HepG2 (cell line): ENCODE measurements at regions not wholly inside any gene's neighbourhood (a gene's known extent, or its start where the extent isn't known, plus 50 kb on each side); places are given as distances from the start of the nearest gene placed in this dataset.

Source experiments
- ATAC-seq: fragments of 200-7000 bp; cut with Tn5 transposase; 3 replicates; pipeline ENCODE4 v1.9.1; 2020; ENCODE audit warnings: mild to moderate bottlenecking, moderate library complexity
- BruUV-seq: library from RNA; stranded (reverse); fragments of 400-500 nt; replicated peaks from 2 replicates; lab custom pipeline; 2021; lab: Mats Ljungman, UMichigan
- CTCF ChIA-PET: fragments of 300-600 bp; formaldehyde crosslinking; extraction: SDS; loops from one replicate; lab custom pipeline; 2021; ENCODE audit warnings: low total read pairs, inconsistent platforms, low intra/inter-chr PET ratio; lab: Yijun Ruan, JAX
- POLR2A ChIA-PET: fragments of 350-600 bp; sonication (Branson Sonifier 250); formaldehyde crosslinking; loops from one replicate; lab custom pipeline; 2020; ENCODE audit warnings: antibody characterized with exemption, inconsistent platforms; lab: Yijun Ruan, JAX
- DNase-seq: peaks from one replicate; pipeline ENCODE4 v3.0.0-alpha.2; 2015; ENCODE audit warnings: low spot score
- FAIRE-seq: peaks from 3 replicates; lab custom pipeline; 2011; peaks lifted over from hg19 to GRCh38; lab: Jason Lieb, UNC
- H2AFZ ChIP-seq: one replicate; pipeline ENCODE4 v1.6.1; 2011; ENCODE audit warnings: low read length, inconsistent platforms
- H3K27ac ChIP-seq: fragments of 300-600 bp; 3 replicates; pipeline ENCODE4 v1.8.0; 2011; ENCODE audit warnings: mixed run types, mild to moderate bottlenecking, mixed read lengths, low read length, inconsistent platforms; ENCODE audit not compliant: insufficient read depth; ENCODE audit errors: extremely low read length
- H3K27me3 ChIP-seq, 2 experiments: fragments of 200-600 bp in 1 of 2; 2 replicates in 1 of 2; 3 replicates in 1 of 2; pipeline versions ENCODE4 v1.6.0 to v1.8.0; 2011; ENCODE audit warnings: low read length in 2 of 2, mild to moderate bottlenecking in 2 of 2, moderate library complexity in 2 of 2, inconsistent platforms in 1 of 2; ENCODE audit not compliant: insufficient read depth in 2 of 2, control insufficient read depth in 1 of 2
- H3K36me3 ChIP-seq, 2 experiments: fragments of 200-600 bp in 1 of 2; replicated peaks in 1 of 2; 2 replicates in 1 of 2; 3 replicates in 1 of 2; pipeline versions ENCODE4 v1.5.1 to v1.8.0; 2011; ENCODE audit warnings: low read length in 2 of 2, inconsistent platforms in 1 of 2; ENCODE audit not compliant: insufficient read depth in 2 of 2, control insufficient read depth in 1 of 2
- H3K4me1 ChIP-seq: 2 replicates; pipeline ENCODE4 v1.5.1; 2012; ENCODE audit warnings: low read length, inconsistent platforms; ENCODE audit not compliant: insufficient read depth
- H3K4me2 ChIP-seq: 2 replicates; pipeline ENCODE4 v1.6.0; 2011; ENCODE audit warnings: low read depth, low read length, inconsistent platforms
- H3K4me3 ChIP-seq, 3 experiments: fragments of 200-600 bp in 1 of 3; sonication (generic), shearing (Covaris generic) in 1 of 3; replicated peaks in 1 of 3; 2 replicates each; pipeline ENCODE4 v1.5.1; 2011 to 2016; ENCODE audit warnings: low read length in 3 of 3, inconsistent platforms in 2 of 3, low read depth in 2 of 3, mild to moderate bottlenecking in 2 of 3, control low read depth in 1 of 3, mixed read lengths in 1 of 3; ENCODE audit not compliant: insufficient read depth in 1 of 3
- H3K79me2 ChIP-seq: one replicate; pipeline ENCODE4 v1.6.1; 2011; ENCODE audit warnings: low read length, inconsistent platforms; ENCODE audit not compliant: insufficient read depth
- H3K9ac ChIP-seq: 2 replicates; pipeline ENCODE4 v1.6.0; 2011; ENCODE audit warnings: mild to moderate bottlenecking, low read depth, low read length, inconsistent platforms; ENCODE audit not compliant: insufficient read depth
- H3K9me3 ChIP-seq: 2 replicates; pipeline ENCODE4 v1.5.1; 2012; ENCODE audit warnings: mild to moderate bottlenecking, low read length
- H4K20me1 ChIP-seq: 2 replicates; pipeline ENCODE4 v1.6.0; 2011; ENCODE audit warnings: inconsistent platforms, mild to moderate bottlenecking, low read length, moderate library complexity; ENCODE audit not compliant: insufficient read depth
- CREB1 ChIP-seq, 2 experiments: fragments of 450-650 bp in 1 of 2; IDR thresholded peaks; 2 replicates each; pipeline ENCODE4 v1.6.1; 2016 to 2017; ENCODE audit warnings: control low read depth in 1 of 2, mild to moderate bottlenecking in 1 of 2, missing compliant biosample characterization in 1 of 2, missing genetic modification characterization in 1 of 2
- EZH2 ChIP-seq: conservative IDR thresholded peaks from 2 replicates; pipeline ENCODE4 v1.6.1; 2012; ENCODE audit warnings: mild to moderate bottlenecking, low read depth, low read length, moderate library complexity
- HOXA9 ChIP-seq: sonication (generic); formaldehyde crosslinking; IDR thresholded peaks from 2 replicates; pipeline ENCODE4 v1.8.1; 2022; ENCODE audit warnings: missing genetic modification reagents, mild to moderate bottlenecking, moderate library complexity, borderline replicate concordance
- HOXD1 ChIP-seq: sonication (generic); formaldehyde crosslinking; IDR thresholded peaks from 2 replicates; pipeline ENCODE4 v1.5.0; 2020; ENCODE audit warnings: missing genetic modification reagents
- KDM1A ChIP-seq: IDR thresholded peaks from 2 replicates; pipeline ENCODE4 v1.6.1; 2016; ENCODE audit warnings: missing compliant biosample characterization
- LCORL ChIP-seq, 2 experiments: fragments of 450-650 bp in 1 of 2; sonication (generic) in 1 of 2; formaldehyde crosslinking in 1 of 2; IDR thresholded peaks; 2 replicates each; pipeline versions ENCODE4 v1.5.0 to v1.6.1; 2017 to 2020; ENCODE audit warnings: antibody characterized with exemption in 1 of 2, missing genetic modification reagents in 1 of 2
- MAFF ChIP-seq: IDR thresholded peaks from 2 replicates; pipeline ENCODE4 v1.6.1; 2011; ENCODE audit warnings: low read depth, low read length, improper control_type of control experiment
- MAFK ChIP-seq, 2 experiments: IDR thresholded peaks in 1 of 2; conservative IDR thresholded peaks in 1 of 2; 2 replicates each; pipeline ENCODE4 v1.6.1; 2011; ENCODE audit warnings: improper control_type of control experiment in 2 of 2, low read length in 2 of 2
- MED8 ChIP-seq: sonication (generic); formaldehyde crosslinking; IDR thresholded peaks from 2 replicates; pipeline ENCODE4 v1.8.1; 2023; ENCODE audit warnings: mild to moderate bottlenecking, missing genetic modification reagents; ENCODE audit not compliant: insufficient replicate concordance
- RBM39 ChIP-seq: fragments of 200-400 bp; formaldehyde crosslinking; IDR thresholded peaks from one replicate; pipeline ENCODE4 v1.6.1; 2018; ENCODE audit warnings: antibody characterized with exemption, mild to moderate bottlenecking, low read depth, low read length; ENCODE audit not compliant: poor library complexity, severe bottlenecking
- REXO4 ChIP-seq: sonication (generic); formaldehyde crosslinking; IDR thresholded peaks from 2 replicates; pipeline ENCODE4 v1.8.0; 2022; ENCODE audit warnings: missing genetic modification reagents, mild to moderate bottlenecking, borderline replicate concordance
- SALL1 ChIP-seq: sonication (generic); formaldehyde crosslinking; IDR thresholded peaks from 2 replicates; pipeline ENCODE4 v1.8.0; 2022; ENCODE audit warnings: mild to moderate bottlenecking, missing genetic modification reagents
- SP1 ChIP-seq, 2 experiments: fragments of 450-650 bp in 1 of 2; sonication (generic) in 1 of 2; formaldehyde crosslinking in 1 of 2; IDR thresholded peaks; 2 replicates each; pipeline versions ENCODE4 v1.4.0 to v1.6.1; 2016 to 2020; ENCODE audit warnings: missing genetic modification reagents in 1 of 2
- ZNF276 ChIP-seq: sonication (generic); formaldehyde crosslinking; IDR thresholded peaks from 2 replicates; pipeline ENCODE4 v1.4.0; 2020; ENCODE audit warnings: mild to moderate bottlenecking, low read depth, missing genetic modification reagents
- ZNF850 ChIP-seq: sonication (generic); formaldehyde crosslinking; conservative IDR thresholded peaks from 2 replicates; pipeline ENCODE4 v1.9.0; 2021; ENCODE audit warnings: mild to moderate bottlenecking, missing genetic modification reagents
- ZSCAN20 ChIP-seq: sonication (generic); formaldehyde crosslinking; IDR thresholded peaks from 2 replicates; pipeline ENCODE4 v1.4.0; 2020; ENCODE audit warnings: missing genetic modification reagents, mild to moderate bottlenecking, borderline replicate concordance
- ZSCAN31 ChIP-seq: sonication (generic); formaldehyde crosslinking; IDR thresholded peaks from 2 replicates; pipeline ENCODE4 v1.5.0; 2020; ENCODE audit warnings: low read depth, mild to moderate bottlenecking, missing genetic modification reagents
- WGBS: methylation state at CpG from one replicate; pipeline ENCODE4 v1.1.6; 2017; ENCODE audit warnings: low lambda C conversion rate; 5-methylcytosine and 5-hydroxymethylcytosine counted together
- in situ Hi-C: cut with HindIII; loops from 2 replicates; pipeline ENCODE4 v1.10.0; 2017; ENCODE audit warnings: low pct_unique_long_range_greater_than_20kb; ENCODE audit not compliant: extremely low pct_ligation_motif_present
- intact Hi-C: fragments of 100-400 bp; cut with micrococcal nuclease; formaldehyde crosslinking; loops from one replicate; pipeline ENCODE4 v1.10.0; 2022; ENCODE audit not compliant: unreplicated experiment

GRCh38 chr2:144914113-144914512 lies 394.2 kb upstream of the ZEB2 start:
- Histone ChIP-seq H3K36me3 (no peaks in the 10 kb centered on the region), H3K4me1 (no peaks in the 10 kb centered on the region), H3K4me3 (no peak overlapping the region), H3K79me2 (no peaks in the 10 kb centered on the region), H2AFZ (no peak overlapping the region), H3K4me2 (no peak overlapping the region), H3K27ac (no peak overlapping the region), H3K9me3 (no peaks in the 10 kb centered on the region; the same call in 1 of the 2 replicates), H4K20me1 (no peaks in the 10 kb centered on the region), H3K27me3 (no peaks in the 10 kb centered on the region), H3K9ac (no peak overlapping the region)
- intact Hi-C loops (no loop called here), in situ Hi-C loops (no loop called here)
- FAIRE-seq (no peak), DNase-seq (no peak), ATAC-seq (no peak)
- 2% methylated on average over 1 of the region's 1 CpG for WGBS
- no peak for TF ChIP-seq SP1 (IDR thresholded peaks at IDR 0.05)
- no peak for TF ChIP-seq SP1 (CRISPR knock-in tag; IDR thresholded peaks at IDR 0.05)
- TF ChIP-seq MAFK (conservative IDR thresholded peaks at IDR 0.05 in 1 of 2, IDR thresholded peaks at IDR 0.05 in 1 of 2; ENCODE audit: low read length in 2 of 2): peak; percentile 35 to 75; a peak in 3 of 4 replicates
- TF ChIP-seq LCORL (IDR thresholded peaks at IDR 0.05): peak; percentile 53; the same call in 1 of the 2 replicates
- TF ChIP-seq LCORL (CRISPR knock-in tag; IDR thresholded peaks at IDR 0.05): no peak
- no peak for TF ChIP-seq ZSCAN20
- TF ChIP-seq MAFF: peak; percentile 54; the same call in 1 of the 2 replicates
- peak; percentile 62 for TF ChIP-seq CREB1 (IDR thresholded peaks at IDR 0.05)
- no peak for TF ChIP-seq CREB1 (CRISPR knock-in tag; IDR thresholded peaks at IDR 0.05)
- POLR2A ChIA-PET: no interaction called here
- CTCF ChIA-PET: no interaction called here
- no TSS peak for BruUV-seq

- DNase-seq (no peak), FAIRE-seq (no peak), ATAC-seq (no peak)
- no peaks in the 10 kb centered on the region for H3K4me1 ChIP-seq
- intact Hi-C loops: no loop called here
- H3K27ac ChIP-seq: no peak overlapping the region
- no TSS peak for BruUV-seq
- H3K36me3 ChIP-seq: no peaks in the 10 kb centered on the region
- H2AFZ ChIP-seq: no peak overlapping the region
- H3K79me2 ChIP-seq: no peaks in the 10 kb centered on the region
- POLR2A ChIA-PET: no interaction called here
- H3K4me2 ChIP-seq: no peak overlapping the region
- H3K4me3 ChIP-seq: no peak overlapping the region
- in situ Hi-C loops: no loop called here
- H4K20me1 ChIP-seq: no peaks in the 10 kb centered on the region
- no peaks in the 10 kb centered on the region for H3K27me3 ChIP-seq
- CTCF ChIA-PET: no interaction called here
- TF ChIP-seq ZNF276 (CRISPR knock-in tag): no peak
- TF ChIP-seq HOXD1: no peak
- TF ChIP-seq ZSCAN31 (CRISPR knock-in tag): no peak
- TF ChIP-seq MED8 (CRISPR knock-in tag): no peak
- no peak for TF ChIP-seq ZNF850 (CRISPR knock-in tag)
- TF ChIP-seq REXO4 (CRISPR knock-in tag): no peak
- no peak for TF ChIP-seq EZH2
- no peak for TF ChIP-seq RBM39
- no peak for TF ChIP-seq HOXA9 (CRISPR knock-in tag)
- TF ChIP-seq KDM1A (CRISPR knock-in tag): no peak
- TF ChIP-seq SALL1: no peak
- no peak overlapping the region for H3K9ac ChIP-seq
- 6% methylated on average over 2 of the region's 2 CpGs for WGBS
- no peaks in the 10 kb centered on the region; the same call in 1 of the 2 replicates for H3K9me3 ChIP-seq
Observed at GRCh38 chr2:144912206-144912605, 392.3 kb upstream of the ZEB2 start.
